Coronary artery (tissue), 2 donors: ENCODE measurements at regions not wholly inside any gene's neighbourhood (a gene's known extent, or its start where the extent isn't known, plus 50 kb on each side); places are given as distances from the start of the nearest gene placed in this dataset.

ENCODE experiments used
- DNase-seq: peaks from one replicate; pipeline ENCODE4 v3.0.0-alpha.2; 2017; ENCODE audit warnings: low spot score
- H3K27ac ChIP-seq, 2 donors: fragments of 200-600 bp; sonication (generic); one replicate each; pipeline ENCODE4 v1.5.1; 2016 to 2019
- H3K4me3 ChIP-seq: fragments of 200-600 bp; sonication (generic); 2 replicates; pipeline ENCODE4 v1.5.1; 2016; ENCODE audit warnings: mild to moderate bottlenecking, moderate library complexity
- TF ChIP-seq, protein P1 (sequence below): fragments of 200-600 bp; sonication (generic); IDR thresholded peaks from one replicate; pipeline ENCODE4 v1.5.1; 2019; ENCODE audit warnings: antibody characterized with exemption

DNA sequence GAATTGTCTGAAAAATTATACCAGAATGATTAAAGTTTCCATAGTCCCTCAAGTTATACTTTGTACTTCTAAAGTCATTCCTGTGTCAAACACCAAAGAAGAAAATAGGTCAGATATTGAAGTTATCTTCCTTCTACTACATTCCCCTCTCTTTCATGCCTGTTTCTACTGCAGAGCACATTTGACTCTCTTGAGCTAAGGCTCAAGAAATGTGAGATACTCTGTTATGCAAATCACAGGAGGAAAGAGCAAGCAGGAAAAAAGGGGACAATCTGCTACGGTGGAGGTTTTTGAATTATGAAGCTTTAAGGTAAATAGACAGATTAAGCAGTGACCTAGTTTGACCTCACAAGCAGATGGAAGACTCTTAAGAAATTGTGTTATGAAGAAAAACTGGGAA lies 198.9 kb upstream of the LDB2 start:
- no peak for DNase-seq
- Histone ChIP-seq H3K4me3 (no peak overlapping the region), H3K27ac (no peak overlapping the region)
- TF ChIP-seq, protein P1, sequence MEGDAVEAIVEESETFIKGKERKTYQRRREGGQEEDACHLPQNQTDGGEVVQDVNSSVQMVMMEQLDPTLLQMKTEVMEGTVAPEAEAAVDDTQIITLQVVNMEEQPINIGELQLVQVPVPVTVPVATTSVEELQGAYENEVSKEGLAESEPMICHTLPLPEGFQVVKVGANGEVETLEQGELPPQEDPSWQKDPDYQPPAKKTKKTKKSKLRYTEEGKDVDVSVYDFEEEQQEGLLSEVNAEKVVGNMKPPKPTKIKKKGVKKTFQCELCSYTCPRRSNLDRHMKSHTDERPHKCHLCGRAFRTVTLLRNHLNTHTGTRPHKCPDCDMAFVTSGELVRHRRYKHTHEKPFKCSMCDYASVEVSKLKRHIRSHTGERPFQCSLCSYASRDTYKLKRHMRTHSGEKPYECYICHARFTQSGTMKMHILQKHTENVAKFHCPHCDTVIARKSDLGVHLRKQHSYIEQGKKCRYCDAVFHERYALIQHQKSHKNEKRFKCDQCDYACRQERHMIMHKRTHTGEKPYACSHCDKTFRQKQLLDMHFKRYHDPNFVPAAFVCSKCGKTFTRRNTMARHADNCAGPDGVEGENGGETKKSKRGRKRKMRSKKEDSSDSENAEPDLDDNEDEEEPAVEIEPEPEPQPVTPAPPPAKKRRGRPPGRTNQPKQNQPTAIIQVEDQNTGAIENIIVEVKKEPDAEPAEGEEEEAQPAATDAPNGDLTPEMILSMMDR = no peak

DNA sequence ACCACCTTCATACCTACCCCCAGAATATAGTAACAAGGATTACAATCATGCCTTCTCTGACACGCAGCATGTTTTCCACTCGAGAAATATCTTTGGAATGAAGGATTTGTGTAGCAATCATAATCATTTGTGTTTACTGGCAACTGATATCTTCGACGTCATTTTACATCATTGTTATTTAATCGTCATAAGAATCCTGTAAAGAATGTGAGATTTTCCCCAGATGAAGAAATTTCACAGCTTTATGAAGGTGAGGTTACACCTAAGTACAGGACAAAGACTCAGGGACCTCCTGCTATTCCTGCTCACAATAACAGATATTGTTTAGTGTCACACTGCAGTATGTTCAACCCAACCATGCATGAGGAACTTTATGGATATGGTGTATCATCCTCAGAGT lies 198.2 kb upstream of the LDB2 start:
- no peak for DNase-seq
- TF ChIP-seq, protein P1 = no peak
- H3K4me3 ChIP-seq = no peak overlapping the region
- no peak overlapping the region for H3K27ac ChIP-seq

DNA sequence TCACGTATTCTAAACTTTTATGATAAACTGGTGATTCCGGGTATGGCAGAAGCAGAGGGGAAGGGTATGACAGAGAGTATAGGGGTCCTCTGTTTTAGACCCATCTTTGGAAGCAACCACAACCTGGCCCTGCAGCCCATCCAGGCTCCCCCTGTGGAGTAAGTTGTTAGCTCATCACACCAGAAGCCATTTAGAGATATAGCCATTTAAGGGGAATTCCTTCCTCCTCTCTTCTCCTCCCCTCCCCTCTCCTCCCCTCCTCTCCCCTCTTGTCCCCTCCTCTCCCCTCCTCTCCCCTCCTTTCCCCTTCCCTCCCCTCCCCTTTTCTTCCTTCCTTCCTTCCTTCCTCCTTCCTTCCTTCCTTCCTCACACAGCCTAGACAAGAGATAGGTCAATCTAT lies 197.3 kb upstream of the LDB2 start:
- TF ChIP-seq, protein P1 = no peak
- no peak for DNase-seq
- no peak overlapping the region for H3K27ac ChIP-seq
- no peak overlapping the region for H3K4me3 ChIP-seq

DNA sequence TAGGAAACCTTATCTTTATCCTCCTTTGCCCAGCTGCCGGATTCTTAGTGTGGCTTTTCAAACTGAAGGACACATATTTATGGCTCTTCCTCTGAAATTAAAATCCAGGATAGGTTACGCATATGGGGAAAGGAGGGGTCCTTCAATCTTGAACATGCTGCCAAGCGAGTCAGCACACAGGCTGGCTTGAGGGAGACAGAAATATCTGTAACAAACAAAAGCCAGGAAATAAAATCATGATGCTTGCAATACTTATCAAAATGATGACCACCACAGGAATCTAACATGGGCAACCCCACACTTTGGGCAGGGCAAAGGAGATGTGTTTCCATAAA lies 196.4 kb upstream of the LDB2 start:
- no peak overlapping the region for H3K4me3 ChIP-seq
- TF ChIP-seq, protein P1 = no peak
- DNase-seq = no peak
- no peak overlapping the region for H3K27ac ChIP-seq

DNA sequence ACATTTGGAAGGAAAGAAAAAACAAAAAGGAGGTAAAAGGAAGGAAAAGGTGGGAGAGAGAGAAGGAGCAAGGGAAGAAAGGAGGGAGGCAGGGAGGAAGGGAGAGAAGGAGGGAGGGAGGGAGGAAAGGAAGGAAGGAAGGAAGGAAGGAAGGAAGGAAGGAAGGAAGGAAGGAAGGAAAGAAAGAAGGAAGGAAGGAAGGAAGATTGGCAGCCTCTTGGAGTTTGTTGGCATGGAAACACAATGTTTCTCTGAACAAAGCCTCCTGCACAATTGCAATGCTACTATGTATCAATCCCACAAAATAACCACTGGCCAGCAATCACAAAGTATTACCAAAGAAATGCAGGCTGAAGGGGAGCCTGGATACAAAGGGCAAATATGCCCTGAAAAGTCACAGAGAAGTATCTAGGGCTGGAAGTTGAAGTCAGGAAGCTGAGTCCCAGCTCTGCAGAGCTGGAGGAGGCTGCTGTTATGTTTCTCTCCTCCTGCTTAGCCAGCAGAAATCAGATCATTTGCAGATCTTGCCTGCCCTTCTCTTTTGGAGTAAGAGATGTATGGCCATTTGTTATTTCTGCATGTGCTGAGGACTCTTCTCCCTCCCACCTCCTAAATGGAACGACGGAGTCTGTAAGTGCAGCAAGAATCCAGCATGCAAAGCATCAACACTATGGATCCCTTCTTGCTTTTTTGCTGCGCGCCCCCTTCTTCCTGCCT lies 195.9 kb upstream of the LDB2 start:
- TF ChIP-seq, protein P1 = no peak
- Histone ChIP-seq H3K4me3 (no peak overlapping the region), H3K27ac (no peak overlapping the region)
- DNase-seq = no peak

DNA sequence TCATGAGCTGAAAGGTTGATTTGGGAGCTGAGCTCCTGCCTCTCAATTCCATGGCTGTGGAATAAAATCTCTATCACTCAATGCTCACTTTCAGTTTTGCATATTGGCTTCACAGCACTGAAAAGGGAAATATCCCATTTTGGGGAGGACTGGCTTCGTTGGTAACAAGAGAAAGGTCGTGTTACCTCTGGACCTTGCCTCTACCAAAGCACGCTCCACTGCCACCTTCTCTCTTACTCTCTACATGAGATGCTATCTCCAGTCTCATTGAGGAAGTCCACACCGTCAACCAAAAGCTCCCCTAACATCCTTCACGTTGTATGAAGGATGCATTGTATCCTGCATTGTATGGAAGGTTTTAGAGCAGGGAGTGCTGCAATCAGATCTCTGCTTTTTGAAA lies 195.0 kb upstream of the LDB2 start:
- DNase-seq = no peak
- Histone ChIP-seq H3K27ac (no peak overlapping the region), H3K4me3 (no peak overlapping the region)
- TF ChIP-seq, protein P1 = no peak

DNA sequence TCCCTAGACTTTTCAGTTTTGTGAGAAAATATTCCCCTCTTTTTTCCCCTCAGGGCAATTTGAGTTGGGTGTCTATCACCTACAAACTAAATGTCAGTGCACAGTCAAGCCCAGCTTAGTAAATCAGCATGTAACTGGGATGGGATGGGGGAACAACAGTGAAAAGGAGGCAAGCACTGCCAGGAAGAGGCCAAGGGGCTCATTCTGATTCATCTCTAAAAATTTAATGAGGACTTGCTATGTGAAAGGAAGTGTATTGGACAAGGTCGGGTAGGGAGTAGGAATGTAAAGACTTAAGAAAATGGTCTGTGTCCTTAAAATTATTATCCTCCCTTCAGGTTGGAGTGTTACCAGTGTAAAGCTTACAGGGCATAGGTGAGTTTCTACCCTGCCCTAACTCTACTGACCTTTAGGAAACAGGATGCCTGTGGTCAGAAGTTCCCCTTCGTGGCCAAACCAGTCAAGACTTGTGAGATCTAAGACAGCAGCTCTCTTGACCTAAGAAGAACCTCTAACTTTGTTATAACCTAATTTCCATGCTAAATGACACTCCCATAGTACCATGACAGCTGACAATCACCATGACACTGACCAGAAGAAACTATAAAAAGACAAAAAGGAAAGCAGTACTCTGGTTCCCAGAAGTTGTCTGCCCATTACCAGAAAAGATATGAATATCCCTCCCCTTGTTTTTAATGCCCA lies 194.4 kb upstream of the LDB2 start:
- no peak overlapping the region for H3K27ac ChIP-seq
- no peak for DNase-seq
- H3K4me3 ChIP-seq = no peak overlapping the region
- TF ChIP-seq, protein P1 = no peak
